ENCODE measurements at regions not wholly inside any gene's neighbourhood (a gene's known extent, or its start where the extent isn't known, plus 50 kb on each side); places are given as distances from the start of the nearest gene placed in this dataset.

- TF ChIP-seq EZH2 (IDR thresholded peaks at IDR 0.05; ENCODE audit: borderline replicate concordance, low read length): no peak
- TF ChIP-seq CTCF (conservative IDR thresholded peaks at IDR 0.05 in 1 of 2, IDR thresholded peaks at IDR 0.05 in 1 of 2; ENCODE audit: extremely low read depth in 1 of 2, insufficient read depth in 1 of 2, low read depth in 1 of 2, low read length in 2 of 2): no peak
These were observed 118.4 kb downstream of the BCL2L11 start for GRCh38 chr2:111239107-111239506.

Measured in mammary epithelial cell (primary cell).